ENCODE measurements at regions not wholly inside any gene's neighbourhood (a gene's known extent, or its start where the extent isn't known, plus 50 kb on each side); places are given as distances from the start of the nearest gene placed in this dataset.
"Not testable (repeated sequence)": the region's sequence is repeated elsewhere in the genome, so short reads cannot be mapped to it uniquely, and the experiment has no call there.

- no peak for DNase-seq (ENCODE audit: low read depth in 2 of 2)
Observed at GRCh38 chr12:23356927-23357708, 592.4 kb downstream of the SOX5 start.

GRCh38 chr12:23359975-23360701 is 589.3 kb downstream of the SOX5 start:
- DNase-seq (ENCODE audit: low read depth in 2 of 2): no peak

GRCh38 chr12:23361971-23362370 is 587.5 kb downstream of the SOX5 start:
- DNase-seq (ENCODE audit: low read depth in 2 of 2): no peak

- DNase-seq (ENCODE audit: low read depth in 2 of 2): no peak
Observed at GRCh38 chr12:23368590-23368989, 580.9 kb downstream of the SOX5 start.

GRCh38 chr12:23375621-23376020 is 573.8 kb downstream of the SOX5 start:
- DNase-seq (ENCODE audit: low read depth in 2 of 2): no peak

- no peak for DNase-seq (ENCODE audit: low read depth in 2 of 2)
Observed at GRCh38 chr12:23376238-23376637, 573.2 kb downstream of the SOX5 start.

GRCh38 chr12:23380419-23381100 is 568.9 kb downstream of the SOX5 start:
- DNase-seq (ENCODE audit: low read depth in 2 of 2): no peak

GRCh38 chr12:23388898-23389297 is 560.6 kb downstream of the SOX5 start:
- DNase-seq (ENCODE audit: low read depth in 2 of 2): not testable (repeated sequence)

- not testable (repeated sequence) for DNase-seq (ENCODE audit: low read depth in 2 of 2)
Observed at GRCh38 chr12:23389315-23389714, 560.2 kb downstream of the SOX5 start.

- no peak for DNase-seq (ENCODE audit: low read depth in 2 of 2)
Observed at GRCh38 chr12:23399402-23399933, 550.0 kb downstream of the SOX5 start.

GRCh38 chr12:23415180-23415579 is 534.3 kb downstream of the SOX5 start:
- DNase-seq (ENCODE audit: low read depth in 2 of 2): no peak

GRCh38 chr12:23421556-23421955 is 527.9 kb downstream of the SOX5 start:
- DNase-seq (ENCODE audit: low read depth in 2 of 2): no peak

GRCh38 chr12:23423097-23423687 is 526.3 kb downstream of the SOX5 start:
- DNase-seq (ENCODE audit: low read depth in 2 of 2): no peak

GRCh38 chr12:23423796-23424195 is 525.7 kb downstream of the SOX5 start:
- no peak for DNase-seq (ENCODE audit: low read depth in 2 of 2)

- DNase-seq (ENCODE audit: low read depth in 2 of 2): no peak
Observed at GRCh38 chr12:23424685-23425084, 524.8 kb downstream of the SOX5 start.

- no peak for DNase-seq (ENCODE audit: low read depth in 2 of 2)
Observed at GRCh38 chr12:23426328-23426727, 523.1 kb downstream of the SOX5 start.

- DNase-seq (ENCODE audit: low read depth in 2 of 2): no peak
Observed at GRCh38 chr12:23428758-23429157, 520.7 kb downstream of the SOX5 start.

- DNase-seq (ENCODE audit: low read depth in 2 of 2): no peak
Observed at GRCh38 chr12:23431006-23431405, 518.5 kb downstream of the SOX5 start.

GRCh38 chr12:23433121-23433520 is 516.3 kb downstream of the SOX5 start:
- DNase-seq (ENCODE audit: low read depth in 2 of 2): no peak

- no peak for DNase-seq (ENCODE audit: low read depth in 2 of 2)
Observed at GRCh38 chr12:23434154-23434553, 515.3 kb downstream of the SOX5 start.

- no peak for DNase-seq (ENCODE audit: low read depth in 2 of 2)
Observed at GRCh38 chr12:23446746-23447145, 502.7 kb downstream of the SOX5 start.

- DNase-seq (ENCODE audit: low read depth in 2 of 2): no peak
Observed at GRCh38 chr12:23450810-23451209, 498.7 kb downstream of the SOX5 start.
